HFFc6 (cell line): ENCODE measurements at regions not wholly inside any gene's neighbourhood (a gene's known extent, or its start where the extent isn't known, plus 50 kb on each side); places are given as distances from the start of the nearest gene placed in this dataset.
"Not testable (repeated sequence)": the region's sequence is repeated elsewhere in the genome, so short reads cannot be mapped to it uniquely, and the experiment has no call there.

Source experiments
- DNase-seq: peaks from one replicate; pipeline ENCODE4 v3.0.0-alpha.2; 2018
- H3K27ac Mint-ChIP-seq: 2 replicates; pipeline ENCODE4 v1.8.0; 2020; ENCODE audit warnings: mild to moderate bottlenecking, mixed read lengths
- H3K27me3 Mint-ChIP-seq: 2 replicates; pipeline ENCODE4 v1.8.0; 2021; ENCODE audit warnings: mild to moderate bottlenecking, moderate library complexity, mixed read lengths; ENCODE audit not compliant: insufficient read depth
- H3K36me3 Mint-ChIP-seq: 2 replicates; pipeline ENCODE4 v1.8.0; 2021; ENCODE audit warnings: low read depth, mixed read lengths
- H3K4me1 Mint-ChIP-seq: 2 replicates; pipeline ENCODE4 v1.8.0; 2020; ENCODE audit warnings: low read depth, mixed read lengths
- H3K4me3 Mint-ChIP-seq: 2 replicates; pipeline ENCODE4 v1.8.0; 2020; ENCODE audit warnings: mild to moderate bottlenecking, moderate library complexity, mixed read lengths
- H3K9me3 Mint-ChIP-seq: 2 replicates; pipeline ENCODE4 v1.8.0; 2020; ENCODE audit warnings: mild to moderate bottlenecking, mixed read lengths
- CTCF ChIP-seq: fragments of 200-600 bp; sonication (generic); IDR thresholded peaks from 2 replicates; pipeline ENCODE4 v1.5.0; 2021; ENCODE audit warnings: antibody characterized with exemption, mild to moderate bottlenecking

GRCh38 chr7:53383131-53383530, 347.7 kb downstream of the POM121L12 start:
- H3K27ac Mint-ChIP-seq = no peak overlapping the region
- TF ChIP-seq CTCF = no peak

GRCh38 chr7:53385239-53385638, 349.8 kb downstream of the POM121L12 start:
- not testable (repeated sequence) for H3K4me1 Mint-ChIP-seq, H3K27ac Mint-ChIP-seq, H3K4me3 Mint-ChIP-seq, H3K27me3 Mint-ChIP-seq, H3K36me3 Mint-ChIP-seq, DNase-seq
- peaks cover 26% of the 10 kb centered on the region for H3K9me3 Mint-ChIP-seq

More at GRCh38 chr7:53383131-53383530, 347.7 kb downstream of the POM121L12 start:
- Mint-ChIP-seq H3K9me3 (peaks cover 32% of the 10 kb centered on the region), H3K36me3 (no peaks in the 10 kb centered on the region), H3K27me3 (no peaks in the 10 kb centered on the region), H3K4me1 (no peaks in the 10 kb centered on the region), H3K4me3 (no peak overlapping the region)
- no peak for DNase-seq

- Mint-ChIP-seq H3K36me3 (no peaks in the 10 kb centered on the region), H3K9me3 (peaks cover 20% of the 10 kb centered on the region), H3K4me3 (no peak overlapping the region), H3K27me3 (no peaks in the 10 kb centered on the region), H3K4me1 (no peaks in the 10 kb centered on the region), H3K27ac (no peak overlapping the region)
- TF ChIP-seq CTCF = no peak
- no peak for DNase-seq
These were observed 352.1 kb downstream of the POM121L12 start for GRCh38 chr7:53387515-53387914.

- Mint-ChIP-seq H3K27ac (no peak overlapping the region), H3K36me3 (no peaks in the 10 kb centered on the region), H3K4me3 (no peak overlapping the region), H3K4me1 (no peaks in the 10 kb centered on the region), H3K27me3 (no peaks in the 10 kb centered on the region; the same call in 1 of the 2 replicates), H3K9me3 (peaks cover 30% of the 10 kb centered on the region)
- no peak for DNase-seq
- TF ChIP-seq CTCF = no peak
These were observed 362.5 kb downstream of the POM121L12 start for GRCh38 chr7:53397911-53398310.

- no peak overlapping the region for H3K27ac Mint-ChIP-seq
- TF ChIP-seq CTCF = no peak
- no peaks in the 10 kb centered on the region for H3K36me3 Mint-ChIP-seq
- DNase-seq = no peak
- peaks cover 31% of the 10 kb centered on the region for H3K9me3 Mint-ChIP-seq
- H3K27me3 Mint-ChIP-seq = no peaks in the 10 kb centered on the region; the same call in 1 of the 2 replicates
- no peak overlapping the region for H3K4me3 Mint-ChIP-seq
- no peaks in the 10 kb centered on the region for H3K4me1 Mint-ChIP-seq
These were observed 363.1 kb downstream of the POM121L12 start for GRCh38 chr7:53398566-53398965.

GRCh38 chr7:53413021-53413420, 377.6 kb downstream of the POM121L12 start:
- Mint-ChIP-seq H3K4me3 (no peak overlapping the region), H3K27me3 (no peaks in the 10 kb centered on the region; the same call in 1 of the 2 replicates), H3K36me3 (0 out of 2 replicates have a peak, but pooled peaks cover 4% of the 10 kb centered on the region), H3K9me3 (peaks cover 38% of the 10 kb centered on the region), H3K27ac (no peak overlapping the region), H3K4me1 (no peaks in the 10 kb centered on the region)
- no peak for DNase-seq
- no peak for TF ChIP-seq CTCF
